OCI-LY7 (cell line): ENCODE measurements at regions not wholly inside any gene's neighbourhood (a gene's known extent, or its start where the extent isn't known, plus 50 kb on each side); places are given as distances from the start of the nearest gene placed in this dataset.

Source experiments
- BruUV-seq: library from RNA; stranded (reverse); fragments of 400-500 nt; replicated peaks from 2 replicates; lab custom pipeline; 2021; lab: Mats Ljungman, UMichigan
- CTCF ChIA-PET: fragments of 300-600 bp; sonication (Branson Sonifier 250); formaldehyde crosslinking; loops from one replicate; lab custom pipeline; 2022; ENCODE audit warnings: antibody characterized with exemption; ENCODE audit not compliant: unreplicated experiment; lab: Charles Lee
- POLR2A ChIA-PET: fragments of 300-600 bp; sonication (Branson Sonifier 250); formaldehyde crosslinking; loops from one replicate; lab custom pipeline; 2022; ENCODE audit warnings: antibody characterized with exemption; lab: Charles Lee
- DNase-seq: peaks from one replicate; pipeline ENCODE4 v3.0.0-alpha.2; 2015; ENCODE audit warnings: low spot score
- H2AFZ ChIP-seq: fragments of 200-600 bp; sonication (generic), shearing (Covaris generic); 2 replicates; pipeline ENCODE4 v1.6.1; 2014; ENCODE audit warnings: mild to moderate bottlenecking, antibody characterized with exemption, low read length, moderate library complexity
- H3K27ac ChIP-seq: fragments of 200-600 bp; sonication (generic); 2 replicates; pipeline ENCODE4 v1.5.1; 2014; ENCODE audit warnings: mixed run types, low read depth, mild to moderate bottlenecking, moderate library complexity, low read length, inconsistent platforms; ENCODE audit not compliant: poor library complexity, severe bottlenecking
- H3K36me3 ChIP-seq: fragments of 200-600 bp; sonication (generic); 2 replicates; pipeline ENCODE4 v1.6.1; 2014; ENCODE audit warnings: mild to moderate bottlenecking, antibody characterized with exemption, low read length, moderate library complexity, mixed read lengths; ENCODE audit not compliant: insufficient read depth
- H3K4me1 ChIP-seq: fragments of 200-600 bp; sonication (generic); 2 replicates; pipeline ENCODE4 v1.5.1; 2014; ENCODE audit warnings: mild to moderate bottlenecking, low read length; ENCODE audit not compliant: insufficient read depth, poor library complexity, severe bottlenecking
- H3K4me2 ChIP-seq: fragments of 200-600 bp; sonication (generic); 2 replicates; pipeline ENCODE4 v1.6.1; 2014; ENCODE audit warnings: mild to moderate bottlenecking, low read length
- H3K4me3 ChIP-seq: fragments of 200-600 bp; sonication (generic); 2 replicates; pipeline ENCODE4 v1.5.1; 2014; ENCODE audit warnings: mild to moderate bottlenecking, low read depth, low read length; ENCODE audit not compliant: poor library complexity, severe bottlenecking
- H3K79me2 ChIP-seq: fragments of 200-600 bp; sonication (generic); 2 replicates; pipeline ENCODE4 v1.6.1; 2016; ENCODE audit warnings: low read depth, mild to moderate bottlenecking, low read length, moderate library complexity, mixed read lengths; ENCODE audit not compliant: insufficient read depth
- H3K9me2 ChIP-seq: fragments of 200-600 bp; sonication (generic); 2 replicates; pipeline ENCODE4 v1.6.1; 2016; ENCODE audit warnings: mild to moderate bottlenecking, low read length, mixed read lengths; ENCODE audit not compliant: insufficient read depth
- H3K9me3 ChIP-seq: fragments of 200-600 bp; sonication (generic); 2 replicates; pipeline ENCODE4 v1.6.1; 2014; ENCODE audit warnings: mild to moderate bottlenecking, mixed run types, low read length, mixed read lengths
- H4K20me1 ChIP-seq: fragments of 200-600 bp; sonication (generic); 2 replicates; pipeline ENCODE4 v1.6.1; 2014; ENCODE audit warnings: mild to moderate bottlenecking, antibody characterized with exemption, low read length, moderate library complexity, mixed read lengths; ENCODE audit not compliant: insufficient read depth
- CTCF ChIP-seq: fragments of 200-600 bp; sonication (generic); conservative IDR thresholded peaks from 2 replicates; pipeline ENCODE4 v1.5.1; 2014; ENCODE audit warnings: mild to moderate bottlenecking, antibody characterized with exemption, low read length, moderate library complexity, mixed read lengths
- EZH2phosphoT487 ChIP-seq: fragments of 200-600 bp; sonication (generic); IDR thresholded peaks from 2 replicates; pipeline ENCODE4 v1.6.1; 2018; ENCODE audit warnings: low read depth, borderline replicate concordance, mild to moderate bottlenecking, mixed run types, antibody characterized with exemption, low read length, moderate library complexity, mixed read lengths
- intact Hi-C: fragments of 100-400 bp; cut with micrococcal nuclease; formaldehyde crosslinking; loops from one replicate; pipeline ENCODE4 v1.10.0; 2022; ENCODE audit not compliant: unreplicated experiment

GRCh38 chr17:77465358-77466041, 324.7 kb downstream of the SEC14L1 start:
- Histone ChIP-seq H2AFZ (no peak overlapping the region), H3K9me3 (no peaks in the 10 kb centered on the region), H3K36me3 (peaks cover 69% of the 10 kb centered on the region), H4K20me1 (no peaks in the 10 kb centered on the region; the same call in 1 of the 2 replicates), H3K27ac (peak overlapping the region; percentile 95), H3K79me2 (peaks cover 96% of the 10 kb centered on the region), H3K4me1 (peaks cover 97% of the 10 kb centered on the region), H3K9me2 (no peaks in the 10 kb centered on the region), H3K4me3 (peak overlapping the region; percentile 52), H3K4me2 (peak overlapping the region; percentile 74)
- DNase-seq: peak; percentile 96
- POLR2A ChIA-PET: interaction anchor here (0.6 to 1.4 kb wide), 8 partner anchors 9 to 1113 kb away, joined by 3 to 10 read pairs (median 5); no protein-coding TSS in a partner anchor
- no TSS peak for BruUV-seq
- TF ChIP-seq EZH2phosphoT487: no peak
- TF ChIP-seq CTCF: no peak
- intact Hi-C loops: loop anchor here (1.0 to 10.0 kb wide), 5 partner anchors 13 to 1269 kb away; partner anchors contain the start of gene UBALD2
- CTCF ChIA-PET: interaction anchor here (1.0 to 1.3 kb wide), 3 partner anchors 20 to 65 kb away, joined by 3 to 12 read pairs (median 4); no protein-coding TSS in a partner anchor

- TF ChIP-seq CTCF (no peak), EZH2phosphoT487 (no peak)
- Histone ChIP-seq H2AFZ (no peak overlapping the region), H3K9me3 (no peaks in the 10 kb centered on the region), H3K4me1 (peaks cover 97% of the 10 kb centered on the region), H4K20me1 (no peaks in the 10 kb centered on the region; the same call in 1 of the 2 replicates), H3K4me3 (peak overlapping the region; percentile 52), H3K36me3 (peaks cover 75% of the 10 kb centered on the region), H3K9me2 (no peaks in the 10 kb centered on the region), H3K4me2 (peak overlapping the region; percentile 74), H3K27ac (peak overlapping the region; percentile 95), H3K79me2 (peaks cover 96% of the 10 kb centered on the region)
- ChIA-PET POLR2A (interaction anchor here (0.6 to 1.4 kb wide), 8 partner anchors 9 to 1114 kb away, joined by 3 to 10 read pairs (median 5); no protein-coding TSS in a partner anchor), CTCF (interaction anchor here (1.0 to 1.3 kb wide), 3 partner anchors 21 to 66 kb away, joined by 3 to 12 read pairs (median 4); no protein-coding TSS in a partner anchor)
- BruUV-seq: no TSS peak
- intact Hi-C loops: loop anchor here (10.0 kb wide), 2 partner anchors 1201 to 1269 kb away; partner anchors contain the start of gene UBALD2
- no peak for DNase-seq
These were observed 325.4 kb downstream of the SEC14L1 start for GRCh38 chr17:77466140-77466539.
